HEK293 (cell line): ENCODE measurements at regions not wholly inside any gene's neighbourhood (a gene's known extent, or its start where the extent isn't known, plus 50 kb on each side); places are given as distances from the start of the nearest gene placed in this dataset.

Experiments used
- ELK4 ChIP-seq: IDR thresholded peaks from 2 replicates; pipeline ENCODE4 v1.6.1; 2011; ENCODE audit warnings: mild to moderate bottlenecking, low read depth, low read length, borderline replicate concordance
- HOXA7 ChIP-seq: sonication (generic); formaldehyde crosslinking; IDR thresholded peaks from 2 replicates; pipeline ENCODE4 v1.8.1; 2022; ENCODE audit warnings: missing genetic modification reagents, borderline replicate concordance
- REST ChIP-seq: fragments of 450-650 bp; formaldehyde crosslinking; IDR thresholded peaks from 2 replicates; pipeline ENCODE4 v1.5.1; 2016; ENCODE audit warnings: missing biosample characterization, missing genetic modification characterization
- ZNF174 ChIP-seq: fragments of 450-650 bp; formaldehyde crosslinking; IDR thresholded peaks from 2 replicates; pipeline ENCODE4 v1.5.0; 2017; ENCODE audit warnings: missing biosample characterization, mild to moderate bottlenecking, missing genetic modification characterization
- ZNF202 ChIP-seq: fragments of 450-650 bp; formaldehyde crosslinking; IDR thresholded peaks from 2 replicates; pipeline ENCODE4 v1.5.1; 2016; ENCODE audit warnings: missing biosample characterization, missing genetic modification characterization, borderline replicate concordance
- ZNF274 ChIP-seq, 2 experiments: fragments of 200-500 bp in 1 of 2; fragments of 450-650 bp in 1 of 2; sonication (Bioruptor generic) in 1 of 2; formaldehyde crosslinking in 1 of 2; IDR thresholded peaks; 2 replicates each; pipeline versions ENCODE4 v1.5.1 to v1.6.1; 2014 to 2016; ENCODE audit warnings: borderline replicate concordance in 1 of 2, inconsistent platforms in 1 of 2, low read length in 1 of 2, missing biosample characterization in 1 of 2, missing genetic modification characterization in 1 of 2
- ZNF280C ChIP-seq: fragments of 450-650 bp; formaldehyde crosslinking; IDR thresholded peaks from 2 replicates; pipeline ENCODE4 v1.5.1; 2016; ENCODE audit warnings: missing biosample characterization, missing genetic modification characterization
- ZNF404 ChIP-seq: fragments of 450-650 bp; formaldehyde crosslinking; IDR thresholded peaks from 2 replicates; pipeline ENCODE4 v1.5.1; 2017; ENCODE audit warnings: missing biosample characterization, missing genetic modification characterization
- ZNF660 ChIP-seq: fragments of 450-650 bp; IDR thresholded peaks from 2 replicates; pipeline ENCODE4 v1.5.1; 2018; ENCODE audit warnings: missing biosample characterization, mild to moderate bottlenecking, missing genetic modification characterization
- ZNF776 ChIP-seq: fragments of 450-650 bp; formaldehyde crosslinking; IDR thresholded peaks from 2 replicates; pipeline ENCODE4 v1.5.0; 2017; ENCODE audit warnings: missing biosample characterization, missing genetic modification characterization, borderline replicate concordance
- TF ChIP-seq, protein P1 (sequence below): fragments of 450-650 bp; formaldehyde crosslinking; IDR thresholded peaks from 2 replicates; pipeline ENCODE4 v1.5.1; 2016; ENCODE audit warnings: missing biosample characterization, missing genetic modification characterization

- TF ChIP-seq ZNF274 (IDR thresholded peaks at IDR 0.05; ENCODE audit: low read length) (no peak), ZNF274 (tag by site-specific recombination; IDR thresholded peaks at IDR 0.05; ENCODE audit: borderline replicate concordance) (no peak), ELK4 (no peak), REST (tag by site-specific recombination) (no peak), ZNF280C (tag by site-specific recombination) (no peak), ZNF174 (tag by site-specific recombination) (no peak), HOXA7 (CRISPR knock-in tag) (no peak), ZNF404 (tag by site-specific recombination) (no peak), ZNF776 (tag by site-specific recombination) (no peak), ZNF202 (no peak), ZNF660 (tag by site-specific recombination) (no peak)
- TF ChIP-seq, protein P1, sequence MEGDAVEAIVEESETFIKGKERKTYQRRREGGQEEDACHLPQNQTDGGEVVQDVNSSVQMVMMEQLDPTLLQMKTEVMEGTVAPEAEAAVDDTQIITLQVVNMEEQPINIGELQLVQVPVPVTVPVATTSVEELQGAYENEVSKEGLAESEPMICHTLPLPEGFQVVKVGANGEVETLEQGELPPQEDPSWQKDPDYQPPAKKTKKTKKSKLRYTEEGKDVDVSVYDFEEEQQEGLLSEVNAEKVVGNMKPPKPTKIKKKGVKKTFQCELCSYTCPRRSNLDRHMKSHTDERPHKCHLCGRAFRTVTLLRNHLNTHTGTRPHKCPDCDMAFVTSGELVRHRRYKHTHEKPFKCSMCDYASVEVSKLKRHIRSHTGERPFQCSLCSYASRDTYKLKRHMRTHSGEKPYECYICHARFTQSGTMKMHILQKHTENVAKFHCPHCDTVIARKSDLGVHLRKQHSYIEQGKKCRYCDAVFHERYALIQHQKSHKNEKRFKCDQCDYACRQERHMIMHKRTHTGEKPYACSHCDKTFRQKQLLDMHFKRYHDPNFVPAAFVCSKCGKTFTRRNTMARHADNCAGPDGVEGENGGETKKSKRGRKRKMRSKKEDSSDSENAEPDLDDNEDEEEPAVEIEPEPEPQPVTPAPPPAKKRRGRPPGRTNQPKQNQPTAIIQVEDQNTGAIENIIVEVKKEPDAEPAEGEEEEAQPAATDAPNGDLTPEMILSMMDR (tag by site-specific recombination) = no peak
Measured at GRCh38 chr9:135320331-135320730, 159.3 kb upstream of the PPP1R26 start.
